ENCODE measurements at regions not wholly inside any gene's neighbourhood (a gene's known extent, or its start where the extent isn't known, plus 50 kb on each side); places are given as distances from the start of the nearest gene placed in this dataset.
"Not testable (repeated sequence)": the region's sequence is repeated elsewhere in the genome, so short reads cannot be mapped to it uniquely, and the experiment has no call there.

DNA sequence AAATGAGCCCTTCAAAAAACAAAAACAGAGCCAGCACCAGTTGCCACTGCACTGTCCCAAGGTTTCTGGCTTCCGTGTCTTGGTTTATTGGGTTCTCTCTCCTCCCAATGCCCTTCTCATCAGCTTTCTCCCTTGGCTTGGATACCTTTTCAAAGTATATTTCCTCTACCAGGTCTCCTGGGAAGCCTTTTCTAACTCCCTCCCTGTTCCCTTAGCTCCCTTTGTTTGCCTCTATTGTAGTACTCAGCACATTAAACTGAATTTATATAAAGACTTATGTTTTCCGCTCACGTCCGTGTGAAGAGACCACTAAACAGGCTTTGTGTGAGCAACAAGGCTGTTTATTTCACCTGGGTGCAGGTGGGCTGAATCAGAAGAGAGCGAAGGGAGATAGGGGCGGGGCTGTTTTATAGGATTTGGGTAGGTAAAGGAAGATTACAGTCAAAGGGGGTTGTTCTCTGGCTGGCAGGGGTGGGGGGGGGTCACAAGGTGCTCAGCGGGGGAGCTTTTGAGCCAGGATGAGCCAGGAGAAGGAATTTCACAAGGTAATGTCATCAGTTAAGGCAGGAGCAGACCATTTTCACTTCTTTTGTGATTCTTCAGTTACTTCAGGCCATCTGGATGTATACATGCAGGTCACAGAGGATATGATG lies 89.7 kb upstream of the DNAH14 start:
- H3K9me3 ChIP-seq (ENCODE audit: control insufficient read depth, insufficient read depth, low read length); DNase-seq; H2AK5ac ChIP-seq (ENCODE audit: low read depth, low read length); H3K4ac ChIP-seq (ENCODE audit: low read depth, low read length); in situ Hi-C loops (cut with MboI; ENCODE audit: low sequenced_read_pairs); H3K23ac ChIP-seq (ENCODE audit: low read depth, low read length); H4K20me1 ChIP-seq (ENCODE audit: insufficient read depth, low read length); H3K14ac ChIP-seq (replicated peaks; ENCODE audit: low read depth, low read length); H2BK15ac ChIP-seq (ENCODE audit: low read depth, low read length); H3K18ac ChIP-seq (ENCODE audit: low read depth, low read length); H2BK20ac ChIP-seq (ENCODE audit: low read depth, low read length); H2AFZ ChIP-seq (replicated peaks; ENCODE audit: low read length, poor library complexity); H2BK5ac ChIP-seq (ENCODE audit: low read depth, low read length, poor library complexity, severe bottlenecking); H2AK9ac ChIP-seq (replicated peaks; ENCODE audit: low read depth, low read length, poor library complexity); H3K27ac ChIP-seq (ENCODE audit: insufficient read depth, low read length); H2BK120ac ChIP-seq (ENCODE audit: low read depth, low read length); H3K36me3 ChIP-seq (ENCODE audit: control insufficient read depth, insufficient read depth, low read length); H3K4me2 ChIP-seq (ENCODE audit: low read depth, low read length); POLR2A ChIA-PET (ENCODE audit: unreplicated experiment); H3K27me3 ChIP-seq (ENCODE audit: control insufficient read depth, insufficient read depth, low read length); H4K8ac ChIP-seq (ENCODE audit: low read depth in 2 of 2, low read length in 2 of 2); H4K5ac ChIP-seq (ENCODE audit: low read depth, low read length); H3K79me1 ChIP-seq (ENCODE audit: low read depth in 1 of 2, low read length in 2 of 2); H3K4me3 ChIP-seq (ENCODE audit: insufficient read depth, low read depth, low read length); H3K9ac ChIP-seq (ENCODE audit: low read depth, low read length); dilution Hi-C loops (cut with HindIII; ENCODE audit: low sequenced_read_pairs, unreplicated experiment); BruUV-seq (replicated peaks); H3K4me1 ChIP-seq (ENCODE audit: control insufficient read depth, insufficient read depth, low read length); H4K91ac ChIP-seq (ENCODE audit: insufficient read depth, low read depth, low read length); H3K9me1 ChIP-seq (ENCODE audit: insufficient read depth, low read length); ATAC-seq (ENCODE audit: low read depth); H3K56ac ChIP-seq (ENCODE audit: extremely low read depth, insufficient read depth, low read length); intact Hi-C loops (cut with micrococcal nuclease): not testable (repeated sequence)
- WGBS, 2 experiments (ENCODE audit: extremely low coverage in 2 of 2, insufficient read length in 1 of 2), result no CpG with 5 or more reads among the region's 7 CpGs
- CTCF ChIA-PET, result interaction anchor here (1.4 kb wide), 1 partner anchor 11 kb away, joined by 5 read pairs; no protein-coding TSS in a partner anchor

GRCh38 chr1:224841803-224842202 lies 87.7 kb upstream of the DNAH14 start:
- dilution Hi-C loops (cut with HindIII; ENCODE audit: low sequenced_read_pairs, unreplicated experiment), result not testable (repeated sequence)

More at GRCh38 chr1:224841803-224842202, 87.7 kb upstream of the DNAH14 start:
- H2BK120ac ChIP-seq (ENCODE audit: low read depth, low read length); H3K4me3 ChIP-seq (ENCODE audit: insufficient read depth, low read depth, low read length); H4K5ac ChIP-seq (ENCODE audit: low read depth, low read length); DNase-seq; H3K56ac ChIP-seq (ENCODE audit: extremely low read depth, insufficient read depth, low read length); in situ Hi-C loops (cut with MboI; ENCODE audit: low sequenced_read_pairs); H2BK20ac ChIP-seq (ENCODE audit: low read depth, low read length); H4K20me1 ChIP-seq (ENCODE audit: insufficient read depth, low read length); H3K9me3 ChIP-seq (ENCODE audit: control insufficient read depth, insufficient read depth, low read length); H3K18ac ChIP-seq (ENCODE audit: low read depth, low read length); intact Hi-C loops (cut with micrococcal nuclease); H3K9me1 ChIP-seq (ENCODE audit: insufficient read depth, low read length); H3K79me1 ChIP-seq (ENCODE audit: low read depth in 1 of 2, low read length in 2 of 2); H3K4me2 ChIP-seq (ENCODE audit: low read depth, low read length); H4K91ac ChIP-seq (ENCODE audit: insufficient read depth, low read depth, low read length); H2AFZ ChIP-seq (replicated peaks; ENCODE audit: low read length, poor library complexity); H3K4ac ChIP-seq (ENCODE audit: low read depth, low read length); H3K9ac ChIP-seq (ENCODE audit: low read depth, low read length); H3K36me3 ChIP-seq (ENCODE audit: control insufficient read depth, insufficient read depth, low read length); H3K23ac ChIP-seq (ENCODE audit: low read depth, low read length); ATAC-seq (ENCODE audit: low read depth); H3K14ac ChIP-seq (replicated peaks; ENCODE audit: low read depth, low read length); H2BK5ac ChIP-seq (ENCODE audit: low read depth, low read length, poor library complexity, severe bottlenecking); H4K8ac ChIP-seq (ENCODE audit: low read depth in 2 of 2, low read length in 2 of 2); H3K4me1 ChIP-seq (ENCODE audit: control insufficient read depth, insufficient read depth, low read length); CTCF ChIA-PET; POLR2A ChIA-PET (ENCODE audit: unreplicated experiment); BruUV-seq (replicated peaks); H2BK15ac ChIP-seq (ENCODE audit: low read depth, low read length); H2AK5ac ChIP-seq (ENCODE audit: low read depth, low read length); H3K27ac ChIP-seq (ENCODE audit: insufficient read depth, low read length); H3K27me3 ChIP-seq (ENCODE audit: control insufficient read depth, insufficient read depth, low read length); H2AK9ac ChIP-seq (replicated peaks; ENCODE audit: low read depth, low read length, poor library complexity): not testable (repeated sequence)
- no CpG with 5 or more reads among the region's 2 CpGs for WGBS, 2 experiments (ENCODE audit: extremely low coverage in 2 of 2, insufficient read length in 1 of 2)

Data from IMR-90 (cell line).